ENCODE measurements at regions not wholly inside any gene's neighbourhood (a gene's known extent, or its start where the extent isn't known, plus 50 kb on each side); places are given as distances from the start of the nearest gene placed in this dataset.

DNA sequence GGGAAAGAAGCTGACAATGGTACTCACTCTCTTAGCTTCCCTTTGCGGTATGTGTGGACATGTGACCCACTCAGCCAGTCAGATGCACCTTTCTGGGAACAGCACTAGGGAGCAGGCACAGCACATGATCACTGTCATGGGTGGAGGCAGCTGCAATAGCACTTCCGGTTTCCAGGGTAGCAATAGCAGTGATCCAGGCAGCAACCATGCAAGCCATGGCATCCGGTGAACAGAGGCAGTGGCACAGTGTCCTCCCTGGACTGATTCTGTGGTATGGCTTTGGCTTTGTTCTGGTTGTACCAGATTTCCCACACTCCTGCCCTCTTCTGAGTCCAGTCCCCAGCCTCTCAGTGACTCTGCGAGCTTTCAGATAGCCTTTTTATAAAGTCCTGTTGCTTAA is 86.8 kb upstream of the NAMPT start:
- TF ChIP-seq, protein P1, sequence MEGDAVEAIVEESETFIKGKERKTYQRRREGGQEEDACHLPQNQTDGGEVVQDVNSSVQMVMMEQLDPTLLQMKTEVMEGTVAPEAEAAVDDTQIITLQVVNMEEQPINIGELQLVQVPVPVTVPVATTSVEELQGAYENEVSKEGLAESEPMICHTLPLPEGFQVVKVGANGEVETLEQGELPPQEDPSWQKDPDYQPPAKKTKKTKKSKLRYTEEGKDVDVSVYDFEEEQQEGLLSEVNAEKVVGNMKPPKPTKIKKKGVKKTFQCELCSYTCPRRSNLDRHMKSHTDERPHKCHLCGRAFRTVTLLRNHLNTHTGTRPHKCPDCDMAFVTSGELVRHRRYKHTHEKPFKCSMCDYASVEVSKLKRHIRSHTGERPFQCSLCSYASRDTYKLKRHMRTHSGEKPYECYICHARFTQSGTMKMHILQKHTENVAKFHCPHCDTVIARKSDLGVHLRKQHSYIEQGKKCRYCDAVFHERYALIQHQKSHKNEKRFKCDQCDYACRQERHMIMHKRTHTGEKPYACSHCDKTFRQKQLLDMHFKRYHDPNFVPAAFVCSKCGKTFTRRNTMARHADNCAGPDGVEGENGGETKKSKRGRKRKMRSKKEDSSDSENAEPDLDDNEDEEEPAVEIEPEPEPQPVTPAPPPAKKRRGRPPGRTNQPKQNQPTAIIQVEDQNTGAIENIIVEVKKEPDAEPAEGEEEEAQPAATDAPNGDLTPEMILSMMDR (IDR thresholded peaks at IDR 0.05): no peak
- TF ChIP-seq EZH2 (IDR thresholded peaks at IDR 0.05; ENCODE audit: borderline replicate concordance, insufficient read depth, low read depth, low read length, poor library complexity, severe bottlenecking): no peak
